Neural crest cell (in vitro differentiated cells): ENCODE measurements at regions not wholly inside any gene's neighbourhood (a gene's known extent, or its start where the extent isn't known, plus 50 kb on each side); places are given as distances from the start of the nearest gene placed in this dataset.
"Not testable (repeated sequence)": the region's sequence is repeated elsewhere in the genome, so short reads cannot be mapped to it uniquely, and the experiment has no call there.

ENCODE experiments used
- DNase-seq: peaks from one replicate; pipeline ENCODE4 v3.0.0; 2021; ENCODE audit warnings: low read depth, mixed read lengths, low spot score
- H3K27ac Mint-ChIP-seq: one replicate; pipeline ENCODE4 v1.8.0; 2021; ENCODE audit warnings: mild to moderate bottlenecking, mixed read lengths; ENCODE audit not compliant: unreplicated experiment
- H3K27me3 Mint-ChIP-seq: 2 replicates; pipeline ENCODE4 v1.8.0; 2021; ENCODE audit warnings: low read depth, mild to moderate bottlenecking, mixed read lengths
- H3K36me3 Mint-ChIP-seq: 2 replicates; pipeline ENCODE4 v1.8.0; 2021; ENCODE audit warnings: low read depth, mild to moderate bottlenecking, mixed read lengths
- H3K4me1 Mint-ChIP-seq: 2 replicates; pipeline ENCODE4 v1.8.0; 2021; ENCODE audit warnings: mixed read lengths
- H3K4me3 Mint-ChIP-seq: one replicate; pipeline ENCODE4 v1.8.0; 2021; ENCODE audit warnings: mild to moderate bottlenecking, mixed read lengths
- H3K9me3 Mint-ChIP-seq: 2 replicates; pipeline ENCODE4 v1.8.0; 2021; ENCODE audit warnings: mixed read lengths
- TF ChIP-seq, protein P1 (sequence below): fragments of 200-600 bp; sonication (generic); conservative IDR thresholded peaks from 2 replicates; pipeline ENCODE4 v1.5.0; 2021; ENCODE audit warnings: antibody characterized with exemption, mild to moderate bottlenecking

DNA sequence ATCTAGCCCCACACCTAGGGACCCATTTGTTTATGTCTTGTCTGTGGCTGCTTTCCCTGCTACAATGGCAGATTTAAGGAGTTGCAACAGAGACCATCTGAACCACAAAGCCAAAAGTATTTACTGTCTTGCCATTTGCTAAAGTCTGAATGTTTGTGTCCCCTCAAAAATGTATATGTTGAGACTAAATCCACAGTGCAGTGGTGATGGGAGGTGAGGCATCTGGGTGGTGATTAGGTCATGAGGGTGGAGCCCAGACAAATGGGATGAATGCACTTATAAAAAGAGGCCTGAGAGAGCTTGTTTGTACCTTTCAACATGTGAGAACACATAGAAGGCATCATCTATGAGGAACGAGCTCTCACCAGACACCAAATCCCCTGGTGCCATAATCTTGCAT lies 137.3 kb downstream of the TMEM144 start:
- Mint-ChIP-seq H3K9me3 (no peaks in the 10 kb centered on the region), H3K27ac (no peak overlapping the region), H3K4me3 (no peak overlapping the region), H3K4me1 (peaks cover 4% of the 10 kb centered on the region), H3K27me3 (no peaks in the 10 kb centered on the region), H3K36me3 (no peaks in the 10 kb centered on the region)
- DNase-seq: no peak
- TF ChIP-seq, protein P1, sequence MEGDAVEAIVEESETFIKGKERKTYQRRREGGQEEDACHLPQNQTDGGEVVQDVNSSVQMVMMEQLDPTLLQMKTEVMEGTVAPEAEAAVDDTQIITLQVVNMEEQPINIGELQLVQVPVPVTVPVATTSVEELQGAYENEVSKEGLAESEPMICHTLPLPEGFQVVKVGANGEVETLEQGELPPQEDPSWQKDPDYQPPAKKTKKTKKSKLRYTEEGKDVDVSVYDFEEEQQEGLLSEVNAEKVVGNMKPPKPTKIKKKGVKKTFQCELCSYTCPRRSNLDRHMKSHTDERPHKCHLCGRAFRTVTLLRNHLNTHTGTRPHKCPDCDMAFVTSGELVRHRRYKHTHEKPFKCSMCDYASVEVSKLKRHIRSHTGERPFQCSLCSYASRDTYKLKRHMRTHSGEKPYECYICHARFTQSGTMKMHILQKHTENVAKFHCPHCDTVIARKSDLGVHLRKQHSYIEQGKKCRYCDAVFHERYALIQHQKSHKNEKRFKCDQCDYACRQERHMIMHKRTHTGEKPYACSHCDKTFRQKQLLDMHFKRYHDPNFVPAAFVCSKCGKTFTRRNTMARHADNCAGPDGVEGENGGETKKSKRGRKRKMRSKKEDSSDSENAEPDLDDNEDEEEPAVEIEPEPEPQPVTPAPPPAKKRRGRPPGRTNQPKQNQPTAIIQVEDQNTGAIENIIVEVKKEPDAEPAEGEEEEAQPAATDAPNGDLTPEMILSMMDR: no peak

DNA sequence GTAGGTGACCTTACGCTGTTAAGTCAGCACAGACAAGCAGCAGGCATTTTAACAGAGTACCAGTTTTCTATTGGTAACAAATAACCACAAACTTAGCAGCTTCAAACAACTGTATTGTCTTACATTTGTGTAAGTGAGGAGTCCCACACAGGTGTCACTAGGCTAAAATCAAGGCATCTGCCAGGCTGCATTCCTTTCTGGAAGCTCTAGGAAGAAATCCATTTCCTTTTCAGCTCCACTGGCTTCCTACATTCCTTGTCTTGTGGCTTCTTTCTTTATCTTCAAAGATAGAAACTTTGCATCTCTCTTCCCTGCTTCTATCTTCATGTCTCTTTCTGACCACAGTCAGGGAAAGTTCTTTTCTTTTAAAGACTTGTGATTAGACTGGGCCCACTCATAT lies 139.9 kb downstream of the TMEM144 start:
- DNase-seq: no peak
- no peaks in the 10 kb centered on the region for H3K36me3 Mint-ChIP-seq
- no peaks in the 10 kb centered on the region for H3K9me3 Mint-ChIP-seq
- H3K27me3 Mint-ChIP-seq: no peaks in the 10 kb centered on the region
- peaks cover 4% of the 10 kb centered on the region for H3K4me1 Mint-ChIP-seq
- TF ChIP-seq, protein P1: no peak
- no peak overlapping the region for H3K27ac Mint-ChIP-seq
- H3K4me3 Mint-ChIP-seq: no peak overlapping the region

DNA sequence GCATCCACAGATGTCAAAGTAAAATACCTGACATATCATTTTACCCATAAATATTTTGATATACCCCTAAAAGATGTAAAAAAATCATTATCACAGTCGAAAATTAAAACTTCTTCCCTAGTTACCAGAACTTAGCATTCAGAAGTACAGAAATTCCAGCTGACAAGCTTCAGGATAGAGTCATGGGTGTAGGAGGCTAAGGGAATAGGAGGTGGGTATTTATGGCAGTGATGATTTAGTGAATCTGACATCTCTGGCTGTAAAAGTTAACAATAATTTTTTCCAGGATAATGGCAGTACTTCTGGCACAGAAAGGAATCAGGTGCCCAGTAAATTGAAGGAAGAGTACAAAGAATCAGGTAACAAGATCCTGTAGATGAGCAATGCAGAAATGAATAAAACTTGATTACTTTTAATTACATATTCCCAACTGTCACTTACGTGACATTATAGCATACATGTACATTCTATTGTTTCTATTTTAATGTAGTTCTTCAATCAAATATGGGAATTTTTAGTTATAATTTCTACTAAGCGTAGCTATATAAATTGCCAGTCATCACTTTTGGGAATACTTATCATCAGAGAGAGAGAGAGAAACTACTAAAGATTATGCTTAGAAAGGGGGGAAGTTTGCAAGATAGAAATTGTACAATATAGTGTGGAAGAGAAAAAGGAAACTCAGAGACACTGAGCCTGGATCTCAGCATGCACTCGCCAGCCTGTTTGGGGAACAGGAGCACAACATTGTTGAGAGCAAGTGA lies 143.4 kb downstream of the TMEM144 start:
- H3K4me3 Mint-ChIP-seq: no peak overlapping the region

DNA sequence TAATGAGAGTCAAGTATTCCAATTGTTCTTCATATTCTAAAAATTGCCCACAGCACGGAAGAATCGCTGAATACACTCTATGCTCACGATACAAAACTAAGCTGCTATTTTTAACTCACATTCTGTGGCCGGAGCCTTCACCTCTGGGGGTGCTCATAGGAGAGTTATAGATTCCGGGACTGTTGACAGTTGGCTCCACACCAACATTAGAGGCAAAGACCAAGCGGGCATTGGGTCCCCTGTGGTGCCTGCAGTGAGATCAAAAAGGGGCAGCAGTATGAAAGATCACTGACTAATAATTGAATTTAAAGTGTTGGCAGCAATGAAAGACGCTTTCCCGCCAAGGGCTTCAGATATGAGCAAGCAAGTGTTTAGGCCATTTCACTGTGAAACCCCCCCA lies 146.0 kb downstream of the TMEM144 start:
- TF ChIP-seq, protein P1: no peak
- H3K9me3 Mint-ChIP-seq: peaks cover 6% of the 10 kb centered on the region
- H3K27ac Mint-ChIP-seq: no peak overlapping the region
- DNase-seq: no peak
- H3K4me3 Mint-ChIP-seq: no peak overlapping the region
- no peaks in the 10 kb centered on the region for H3K36me3 Mint-ChIP-seq
- peaks cover 3% of the 10 kb centered on the region for H3K27me3 Mint-ChIP-seq
- H3K4me1 Mint-ChIP-seq: peaks cover 4% of the 10 kb centered on the region

More for the DNA sequence above, 143.4 kb downstream of the TMEM144 start:
- no peaks in the 10 kb centered on the region for H3K36me3 Mint-ChIP-seq
- peaks cover 4% of the 10 kb centered on the region for H3K4me1 Mint-ChIP-seq
- DNase-seq: no peak
- no peak overlapping the region for H3K27ac Mint-ChIP-seq
- TF ChIP-seq, protein P1: no peak
- peaks cover 3% of the 10 kb centered on the region for H3K27me3 Mint-ChIP-seq
- H3K9me3 Mint-ChIP-seq: peaks cover 6% of the 10 kb centered on the region

DNA sequence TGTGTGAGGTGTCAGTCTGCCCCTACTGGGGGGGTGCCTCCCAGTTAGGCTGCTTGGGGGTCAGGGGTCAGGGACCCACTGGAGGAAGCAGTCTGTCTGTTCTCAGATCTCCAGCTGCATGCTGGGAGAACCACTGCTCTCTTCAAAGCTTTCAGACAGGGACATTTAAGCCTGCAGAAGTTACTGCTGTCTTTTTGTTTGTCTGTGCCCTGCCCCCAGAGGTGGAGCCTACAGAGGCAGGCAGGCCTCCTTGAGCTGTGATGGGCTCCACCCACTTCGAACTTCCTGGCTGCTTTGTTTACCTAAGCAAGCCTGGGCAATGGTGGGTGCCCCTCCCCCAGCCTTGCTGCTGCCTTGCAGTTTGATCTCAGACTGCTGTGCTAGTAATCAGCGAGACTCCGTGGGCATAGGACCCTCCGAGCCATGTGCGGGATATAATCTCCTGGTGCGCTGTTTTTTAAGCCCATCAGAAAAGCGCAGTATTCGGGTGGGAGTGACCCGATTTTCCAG lies 153.7 kb upstream of the RXFP1 start:
- H3K27ac Mint-ChIP-seq, H3K4me3 Mint-ChIP-seq, DNase-seq, H3K4me1 Mint-ChIP-seq, H3K27me3 Mint-ChIP-seq: not testable (repeated sequence)
- Mint-ChIP-seq H3K9me3 (peaks cover 14% of the 10 kb centered on the region), H3K36me3 (peaks cover 17% of the 10 kb centered on the region)

DNA sequence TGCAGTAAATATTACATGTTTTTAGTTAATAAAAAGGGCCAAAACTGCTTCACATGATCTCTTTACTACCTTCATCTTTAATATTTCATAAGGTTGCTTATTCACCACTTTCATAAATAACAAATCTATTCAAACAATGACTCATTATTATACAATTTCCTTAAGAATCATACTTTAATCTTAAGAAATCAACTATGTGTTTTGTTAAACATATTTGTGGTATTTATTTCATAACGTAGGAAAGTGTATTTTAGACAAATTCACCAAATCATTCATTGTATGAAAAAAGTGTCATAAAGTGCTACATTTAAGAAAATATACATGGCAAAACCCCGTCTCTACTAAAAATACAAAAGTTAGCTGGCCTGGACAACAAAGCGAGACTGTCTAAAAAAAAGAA lies 150.5 kb upstream of the RXFP1 start:
- Mint-ChIP-seq H3K36me3 (peaks cover 6% of the 10 kb centered on the region), H3K9me3 (peaks cover 5% of the 10 kb centered on the region), H3K4me1 (no peaks in the 10 kb centered on the region), H3K4me3 (no peak overlapping the region), H3K27me3 (no peaks in the 10 kb centered on the region), H3K27ac (no peak overlapping the region)
- no peak for DNase-seq
- TF ChIP-seq, protein P1: no peak
